ENCODE measurements at regions not wholly inside any gene's neighbourhood (a gene's known extent, or its start where the extent isn't known, plus 50 kb on each side); places are given as distances from the start of the nearest gene placed in this dataset.

DNA sequence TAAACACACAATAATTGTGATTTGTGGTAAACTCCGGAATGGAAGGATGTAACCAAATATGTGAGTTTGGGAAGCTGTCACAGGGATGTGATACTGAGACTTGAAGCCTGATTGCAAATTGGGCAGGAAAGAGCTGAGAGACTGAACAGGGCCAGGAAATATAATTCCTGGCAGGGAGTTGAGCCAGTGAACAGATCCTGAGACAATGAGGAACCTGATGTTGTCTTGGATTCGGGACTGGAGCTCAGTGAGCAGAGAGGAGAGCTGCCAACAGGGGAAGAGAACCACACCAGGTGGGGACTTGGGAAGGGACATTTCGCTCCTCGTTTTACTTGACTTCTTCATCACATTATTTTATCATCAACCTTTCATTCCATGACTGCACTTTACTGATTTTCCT is 386.0 kb downstream of the TLL1 start:
- intact Hi-C loops (cut with DNase I, micrococcal nuclease), result no loop called here
- ATAC-seq (no peak), DNase-seq (no peak)
- H3K36me3 ChIP-seq (ENCODE audit: low read depth), result no peaks in the 10 kb centered on the region
- no peaks in the 10 kb centered on the region for H3K4me1 ChIP-seq (ENCODE audit: low read depth)
- no peak overlapping the region for H3K4me3 ChIP-seq
- TF ChIP-seq, protein P1, sequence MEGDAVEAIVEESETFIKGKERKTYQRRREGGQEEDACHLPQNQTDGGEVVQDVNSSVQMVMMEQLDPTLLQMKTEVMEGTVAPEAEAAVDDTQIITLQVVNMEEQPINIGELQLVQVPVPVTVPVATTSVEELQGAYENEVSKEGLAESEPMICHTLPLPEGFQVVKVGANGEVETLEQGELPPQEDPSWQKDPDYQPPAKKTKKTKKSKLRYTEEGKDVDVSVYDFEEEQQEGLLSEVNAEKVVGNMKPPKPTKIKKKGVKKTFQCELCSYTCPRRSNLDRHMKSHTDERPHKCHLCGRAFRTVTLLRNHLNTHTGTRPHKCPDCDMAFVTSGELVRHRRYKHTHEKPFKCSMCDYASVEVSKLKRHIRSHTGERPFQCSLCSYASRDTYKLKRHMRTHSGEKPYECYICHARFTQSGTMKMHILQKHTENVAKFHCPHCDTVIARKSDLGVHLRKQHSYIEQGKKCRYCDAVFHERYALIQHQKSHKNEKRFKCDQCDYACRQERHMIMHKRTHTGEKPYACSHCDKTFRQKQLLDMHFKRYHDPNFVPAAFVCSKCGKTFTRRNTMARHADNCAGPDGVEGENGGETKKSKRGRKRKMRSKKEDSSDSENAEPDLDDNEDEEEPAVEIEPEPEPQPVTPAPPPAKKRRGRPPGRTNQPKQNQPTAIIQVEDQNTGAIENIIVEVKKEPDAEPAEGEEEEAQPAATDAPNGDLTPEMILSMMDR (IDR thresholded peaks at IDR 0.05), result no peak
- no peaks in the 10 kb centered on the region for H3K9me3 ChIP-seq

DNA sequence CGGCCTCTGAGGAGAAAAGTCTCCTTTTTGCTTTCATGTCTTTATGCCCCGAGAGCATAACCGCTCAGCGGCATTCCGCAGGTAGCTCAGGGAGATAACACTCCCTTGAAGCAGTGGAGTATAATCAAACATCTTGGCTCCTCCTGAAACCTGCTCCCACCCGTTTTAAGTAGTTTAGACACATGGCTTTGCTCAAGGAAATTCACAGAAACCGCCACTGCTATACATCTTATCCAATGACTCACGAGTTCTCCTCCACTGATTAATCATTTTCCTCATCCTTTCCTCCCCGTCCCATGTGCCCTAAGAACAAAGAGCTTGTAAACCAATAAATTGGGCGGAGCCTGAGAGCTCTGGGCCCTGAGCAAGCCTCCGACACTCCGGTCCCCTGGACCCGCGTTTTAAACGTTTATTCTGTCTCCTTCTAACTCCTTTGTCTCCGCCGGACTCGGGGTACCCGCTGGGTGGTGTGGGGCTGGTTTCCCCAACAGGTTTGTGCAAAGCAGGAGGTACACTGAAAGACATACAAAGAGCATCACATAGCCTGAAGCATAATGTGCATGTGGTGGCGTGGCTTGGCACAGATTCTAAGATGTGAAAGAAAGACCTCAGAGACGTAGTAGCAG is 401.2 kb downstream of the TLL1 start:
- H3K4me1 ChIP-seq (ENCODE audit: low read depth), result no peaks in the 10 kb centered on the region
- no peak for ATAC-seq
- H3K9me3 ChIP-seq, result no peaks in the 10 kb centered on the region
- no peaks in the 10 kb centered on the region for H3K36me3 ChIP-seq (ENCODE audit: low read depth)
- intact Hi-C loops (cut with DNase I, micrococcal nuclease), result no loop called here
- no peak for DNase-seq
- TF ChIP-seq, protein P1 (IDR thresholded peaks at IDR 0.05), result no peak
- no peak overlapping the region for H3K4me3 ChIP-seq

DNA sequence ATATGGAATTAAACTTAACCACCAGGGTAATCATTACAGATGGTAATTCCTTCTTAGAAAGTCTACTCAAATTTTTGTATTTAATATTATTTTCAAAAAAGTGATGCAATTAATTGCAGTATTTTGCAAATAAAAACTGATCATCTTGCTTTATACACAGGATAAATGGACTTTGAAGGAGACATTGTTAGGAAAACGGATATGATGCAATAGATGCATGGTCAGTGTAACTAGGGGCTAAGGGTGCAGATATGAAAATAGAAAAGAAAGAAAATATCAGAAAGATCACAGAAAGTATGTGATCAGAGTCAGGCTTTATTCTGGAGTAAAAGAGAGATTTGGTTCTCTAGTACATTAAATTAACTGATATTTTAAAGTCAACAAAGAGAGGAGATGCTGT is 401.7 kb downstream of the TLL1 start:
- Histone ChIP-seq H3K36me3 (ENCODE audit: low read depth) (no peaks in the 10 kb centered on the region), H3K9me3 (no peaks in the 10 kb centered on the region), H3K4me1 (ENCODE audit: low read depth) (no peaks in the 10 kb centered on the region), H3K4me3 (no peak overlapping the region)
- intact Hi-C loops (cut with DNase I, micrococcal nuclease), result no loop called here
- DNase-seq (no peak), ATAC-seq (no peak)
- TF ChIP-seq, protein P1 (IDR thresholded peaks at IDR 0.05), result no peak

DNA sequence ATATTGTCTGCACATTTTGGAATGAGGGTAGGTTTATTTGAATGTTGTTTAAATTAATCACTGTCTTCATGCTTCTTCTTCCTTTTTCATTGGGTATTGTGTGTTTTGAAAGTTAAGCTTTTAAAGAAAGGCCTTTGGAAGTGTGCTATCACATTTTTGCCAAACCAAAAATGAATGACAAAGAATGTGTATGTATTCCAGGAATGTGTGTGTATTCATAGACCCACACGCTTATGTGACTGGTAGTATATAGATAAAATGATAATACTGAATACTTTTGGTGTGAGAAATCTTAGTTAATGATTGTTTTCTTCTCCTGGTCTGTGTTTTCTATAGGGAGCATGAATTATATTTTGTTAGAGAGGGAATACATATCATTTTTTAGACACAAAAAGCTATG is 404.4 kb downstream of the TLL1 start:
- TF ChIP-seq, protein P1 (IDR thresholded peaks at IDR 0.05), result no peak
- intact Hi-C loops (cut with DNase I, micrococcal nuclease), result no loop called here
- Histone ChIP-seq H3K36me3 (ENCODE audit: low read depth) (no peaks in the 10 kb centered on the region), H3K4me1 (ENCODE audit: low read depth) (no peaks in the 10 kb centered on the region), H3K4me3 (no peak overlapping the region), H3K9me3 (no peaks in the 10 kb centered on the region)
- ATAC-seq (no peak), DNase-seq (no peak)

DNA sequence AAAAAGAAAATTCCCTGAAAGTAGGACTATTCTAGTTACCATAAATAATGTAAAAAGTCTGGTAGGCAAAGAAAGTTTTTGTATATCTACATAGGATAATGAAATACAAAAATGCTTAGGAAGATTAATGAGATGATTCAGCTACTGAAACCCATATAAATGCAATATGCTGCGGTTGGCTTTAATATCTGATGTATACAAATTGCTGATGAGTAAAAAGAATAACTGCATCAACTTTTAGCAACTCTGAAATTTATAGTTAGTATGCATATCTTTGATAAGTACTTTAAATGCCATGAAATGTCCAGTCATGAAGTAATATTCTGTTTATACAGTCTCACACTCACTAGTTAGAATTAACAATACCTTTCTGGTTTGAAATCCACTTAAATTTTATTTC is 404.8 kb downstream of the TLL1 start:
- no peaks in the 10 kb centered on the region for H3K36me3 ChIP-seq (ENCODE audit: low read depth)
- H3K4me3 ChIP-seq, result no peak overlapping the region
- ATAC-seq (no peak), DNase-seq (no peak)
- no peaks in the 10 kb centered on the region for H3K9me3 ChIP-seq
- no peaks in the 10 kb centered on the region for H3K4me1 ChIP-seq (ENCODE audit: low read depth)
- TF ChIP-seq, protein P1 (IDR thresholded peaks at IDR 0.05), result no peak
- intact Hi-C loops (cut with DNase I, micrococcal nuclease), result no loop called here

DNA sequence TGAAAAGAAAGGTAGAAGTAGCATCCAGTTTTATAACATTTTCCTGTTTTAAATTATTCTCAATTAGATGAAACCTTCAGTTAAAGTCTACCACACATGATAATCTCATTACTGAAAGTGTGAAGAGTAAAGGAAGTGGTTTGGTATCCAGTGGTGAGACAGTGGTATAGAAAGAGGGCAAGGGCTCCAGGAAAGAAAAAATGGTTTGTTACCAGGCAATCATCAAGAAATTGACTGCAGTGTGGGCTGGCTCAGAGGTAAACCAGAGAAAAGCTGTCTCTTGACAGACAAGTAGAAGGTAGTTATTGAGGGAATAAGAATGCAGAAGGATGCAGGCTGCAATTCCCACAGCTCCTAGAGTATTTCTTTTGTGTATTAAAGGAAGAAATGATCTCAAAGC is 406.2 kb downstream of the TLL1 start:
- ATAC-seq (no peak), DNase-seq (no peak)
- H3K4me1 ChIP-seq (ENCODE audit: low read depth), result no peaks in the 10 kb centered on the region
- TF ChIP-seq, protein P1 (IDR thresholded peaks at IDR 0.05), result no peak
- no peaks in the 10 kb centered on the region for H3K9me3 ChIP-seq
- no peak overlapping the region for H3K4me3 ChIP-seq
- no peaks in the 10 kb centered on the region for H3K36me3 ChIP-seq (ENCODE audit: low read depth)
- intact Hi-C loops (cut with DNase I, micrococcal nuclease), result no loop called here

Data from mucosa of descending colon (tissue), 3 donors.